ENCODE measurements at regions not wholly inside any gene's neighbourhood (a gene's known extent, or its start where the extent isn't known, plus 50 kb on each side); places are given as distances from the start of the nearest gene placed in this dataset.

GRCh38 chr3:124282751-124283651 lies 291.1 kb upstream of the ROPN1 start:
- no peak for TF ChIP-seq CTCF (IDR thresholded peaks at IDR 0.05; ENCODE audit: extremely low read depth in 1 of 2, insufficient read depth in 1 of 2, low read depth in 1 of 2, low read length in 2 of 2)
- TF ChIP-seq EZH2 (IDR thresholded peaks at IDR 0.05; ENCODE audit: borderline replicate concordance, low read depth, low read length, severe bottlenecking) = no peak
- no peak for TF ChIP-seq MYC (IDR thresholded peaks at IDR 0.05; ENCODE audit: low read depth, low read length)
- no peak for TF ChIP-seq FOS (IDR thresholded peaks at IDR 0.05; ENCODE audit: borderline replicate concordance, insufficient read depth, low read length)
- TF ChIP-seq POLR2A (IDR thresholded peaks at IDR 0.05; ENCODE audit: low read depth, low read length) = no peak
- no peak for TF ChIP-seq JUN (IDR thresholded peaks at IDR 0.05; ENCODE audit: borderline replicate concordance, insufficient read depth, insufficient read length, low read depth)
- TF ChIP-seq GATA2 (IDR thresholded peaks at IDR 0.05; ENCODE audit: insufficient read depth, insufficient read length, low read depth, low read length) = no peak
- no peak for TF ChIP-seq POLR2AphosphoS5 (IDR thresholded peaks at IDR 0.05; ENCODE audit: insufficient read depth, low read depth, low read length)
- no peak for TF ChIP-seq MAX (IDR thresholded peaks at IDR 0.05; ENCODE audit: insufficient read depth, insufficient read length)
- ChIA-PET POLR2A (no interaction called here), CTCF (interaction anchor here (0.7 to 5.8 kb wide), 16 partner anchors 10 to 559 kb away, joined by 3 to 110 read pairs (median 8); partner anchors contain the start of gene KALRN)
- Histone ChIP-seq H3K27ac (ENCODE audit: insufficient read depth, low read depth, low read length) (no peak overlapping the region), H4K20me1 (replicated peaks; ENCODE audit: control insufficient read depth, extremely low read depth, insufficient read depth, low read length) (no peaks in the 10 kb centered on the region), H3K4me1 (ENCODE audit: control insufficient read depth, extremely low read depth, insufficient read depth, low read length) (no peaks in the 10 kb centered on the region), H3K79me2 (ENCODE audit: control insufficient read depth, insufficient read depth, low read length) (no peaks in the 10 kb centered on the region), H2AFZ (ENCODE audit: low read depth, low read length) (no peak overlapping the region), H3K9me3 (replicated peaks; ENCODE audit: control insufficient read depth, insufficient read depth, low read length) (no peaks in the 10 kb centered on the region), H3K9ac (replicated peaks; ENCODE audit: extremely low read depth, insufficient read depth, low read length) (no peak overlapping the region), H3K36me3 (ENCODE audit: control insufficient read depth in 2 of 2, extremely low read depth in 1 of 2, insufficient read depth in 2 of 2, low read length in 2 of 2) (no peaks in the 10 kb centered on the region), H3K27me3 (ENCODE audit: control insufficient read depth in 2 of 2, insufficient read depth in 2 of 2, low read length in 2 of 2) (peaks cover 0 to 2% of the 10 kb centered on the region in 2 experiments), H3K9me1 (replicated peaks; ENCODE audit: control insufficient read depth, extremely low read depth, insufficient read depth, low read length) (no peaks in the 10 kb centered on the region), H3K4me2 (ENCODE audit: insufficient read depth, low read length) (no peak overlapping the region), H3K4me3 (replicated peaks in 1 of 3; ENCODE audit: insufficient read depth in 1 of 3, low read depth in 1 of 3, low read length in 3 of 3) (no peak overlapping the region)
- intact Hi-C loops (cut with micrococcal nuclease) = no loop called here
- no TSS peak for BruUV-seq (replicated peaks)
- DNase-seq (ENCODE audit: low read depth, low spot score) (no peak), FAIRE-seq (no peak)
- dilution Hi-C loops (cut with MboI; ENCODE audit: extremely low pct_ligation_motif_present, low sequenced_read_pairs) = no loop called here
